Fibroblast of skin of back (primary cell): ENCODE measurements at regions not wholly inside any gene's neighbourhood (a gene's known extent, or its start where the extent isn't known, plus 50 kb on each side); places are given as distances from the start of the nearest gene placed in this dataset.
A peak's percentile ranks its signal among the peaks of the same experiment; 100 is the strongest.
"Not testable (repeated sequence)": the region's sequence is repeated elsewhere in the genome, so short reads cannot be mapped to it uniquely, and the experiment has no call there.

Experiments used
- DNase-seq: peaks from one replicate; pipeline ENCODE4 v3.0.0-alpha.2; 2013

GRCh38 chr7:101712652-101713051 is 83.6 kb upstream of the MYL10 start:
- DNase-seq = no peak

- no peak for DNase-seq
Observed at GRCh38 chr7:101714097-101714496, 85.0 kb upstream of the MYL10 start.

GRCh38 chr7:101717628-101718357 is 88.7 kb upstream of the MYL10 start:
- peak; percentile 48 for DNase-seq

- no peak for DNase-seq
Observed at GRCh38 chr7:101718363-101719122, 89.4 kb upstream of the MYL10 start.

GRCh38 chr7:101719123-101719470 is 90.0 kb upstream of the MYL10 start:
- DNase-seq = no peak

GRCh38 chr7:101720324-101720723 is 91.2 kb upstream of the MYL10 start:
- no peak for DNase-seq

- no peak for DNase-seq
Observed at GRCh38 chr7:101722247-101722646, 93.2 kb upstream of the MYL10 start.

GRCh38 chr7:101723835-101724234 is 93.6 kb upstream of the CUX1 start:
- DNase-seq = no peak

GRCh38 chr7:101724957-101725356 is 92.5 kb upstream of the CUX1 start:
- no peak for DNase-seq

- DNase-seq = no peak
Observed at GRCh38 chr7:101725921-101726320, 91.5 kb upstream of the CUX1 start.

- DNase-seq = no peak
Observed at GRCh38 chr7:101727184-101727583, 90.2 kb upstream of the CUX1 start.

GRCh38 chr7:101728128-101728527 is 89.3 kb upstream of the CUX1 start:
- DNase-seq = no peak

- not testable (repeated sequence) for DNase-seq
Observed at GRCh38 chr7:101728873-101729240, 88.6 kb upstream of the CUX1 start.

GRCh38 chr7:101729241-101729883 is 88.1 kb upstream of the CUX1 start:
- DNase-seq = peak; percentile 55

- DNase-seq = no peak
Observed at GRCh38 chr7:101731502-101732084, 85.8 kb upstream of the CUX1 start.

GRCh38 chr7:101733713-101734475 is 83.5 kb upstream of the CUX1 start:
- DNase-seq = no peak

- DNase-seq = no peak
Observed at GRCh38 chr7:101736084-101736483, 81.3 kb upstream of the CUX1 start.

- DNase-seq = no peak
Observed at GRCh38 chr7:101739775-101740398, 77.5 kb upstream of the CUX1 start.

GRCh38 chr7:101740981-101741725 is 76.3 kb upstream of the CUX1 start:
- DNase-seq = no peak

- peak; percentile 58 for DNase-seq
Observed at GRCh38 chr7:101743241-101743994, 74.0 kb upstream of the CUX1 start.

- DNase-seq = no peak
Observed at GRCh38 chr7:101743995-101744360, 73.4 kb upstream of the CUX1 start.
